IPS-15b (cell line): ENCODE measurements at regions not wholly inside any gene's neighbourhood (a gene's known extent, or its start where the extent isn't known, plus 50 kb on each side); places are given as distances from the start of the nearest gene placed in this dataset.
"Not testable (repeated sequence)": the region's sequence is repeated elsewhere in the genome, so short reads cannot be mapped to it uniquely, and the experiment has no call there.

Source experiments
- H3K27me3 ChIP-seq: one replicate; pipeline ENCODE4 v1.6.1; 2013; ENCODE audit warnings: low read length; ENCODE audit not compliant: control insufficient read depth, insufficient read depth
- H3K36me3 ChIP-seq: one replicate; pipeline ENCODE4 v1.6.1; 2013; ENCODE audit warnings: low read length; ENCODE audit not compliant: control insufficient read depth, insufficient read depth
- H3K4me1 ChIP-seq: one replicate; pipeline ENCODE4 v1.6.1; 2013; ENCODE audit warnings: mild to moderate bottlenecking, low read length; ENCODE audit not compliant: control insufficient read depth, insufficient read depth
- H3K4me3 ChIP-seq: one replicate; pipeline ENCODE4 v1.5.1; 2013; ENCODE audit warnings: low read depth, low read length
- H3K9ac ChIP-seq: one replicate; pipeline ENCODE4 v1.6.1; 2013; ENCODE audit warnings: low read depth, mild to moderate bottlenecking, low read length
- H3K9me3 ChIP-seq: one replicate; pipeline ENCODE4 v1.6.1; 2013; ENCODE audit warnings: mild to moderate bottlenecking, low read length; ENCODE audit not compliant: control insufficient read depth, insufficient read depth

DNA sequence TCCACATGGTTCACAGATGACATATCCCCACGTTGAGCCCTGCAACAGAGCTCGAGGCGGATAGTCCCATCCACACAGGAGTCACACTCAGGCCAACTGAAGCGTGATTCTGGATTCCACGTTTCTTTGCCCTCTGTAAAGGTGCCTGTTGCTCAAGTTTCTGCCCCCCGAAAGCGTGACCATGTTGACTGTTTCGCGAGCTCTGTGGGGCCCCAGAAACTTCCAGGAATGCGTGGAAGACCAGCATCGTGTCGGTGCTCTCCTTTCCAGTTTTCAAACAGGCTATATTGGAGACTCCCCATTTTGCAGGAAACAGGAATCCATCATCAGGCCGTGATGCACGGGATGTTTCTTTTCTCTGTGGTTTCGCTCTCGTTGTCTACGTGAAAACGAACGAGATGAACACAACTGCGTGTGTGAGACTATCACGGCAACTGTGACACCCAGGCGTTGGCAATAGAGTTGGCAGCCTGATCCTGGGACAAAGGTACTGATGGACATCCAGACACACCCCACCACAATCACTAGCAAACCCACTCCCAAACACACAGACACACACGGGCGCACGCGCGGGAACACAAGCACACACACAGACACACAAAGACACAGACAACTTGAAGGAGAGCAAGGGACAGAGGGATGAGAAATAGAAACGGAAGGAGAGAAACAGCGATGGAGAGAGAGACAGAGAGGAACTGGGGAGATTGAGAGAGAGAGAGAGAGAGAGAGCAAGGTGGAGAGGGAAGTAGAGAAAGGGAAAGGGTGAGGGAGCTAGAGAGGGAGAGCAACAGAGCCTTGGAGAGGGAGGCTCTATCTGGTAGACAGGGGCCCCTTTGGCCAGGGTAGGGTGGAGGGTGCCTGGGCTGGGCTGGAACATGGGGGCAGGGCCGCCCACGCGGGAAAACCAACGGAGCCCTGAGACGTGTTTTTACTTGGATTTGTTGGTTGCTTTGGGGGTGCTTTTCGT is 1609.3 kb downstream of the SPATA31A7 start:
- peaks cover 51% of the 10 kb centered on the region for H3K27me3 ChIP-seq
- H3K9me3 ChIP-seq, H3K36me3 ChIP-seq, H3K9ac ChIP-seq, H3K4me1 ChIP-seq: not testable (repeated sequence)
- peak overlapping the region; percentile 59 for H3K4me3 ChIP-seq

DNA sequence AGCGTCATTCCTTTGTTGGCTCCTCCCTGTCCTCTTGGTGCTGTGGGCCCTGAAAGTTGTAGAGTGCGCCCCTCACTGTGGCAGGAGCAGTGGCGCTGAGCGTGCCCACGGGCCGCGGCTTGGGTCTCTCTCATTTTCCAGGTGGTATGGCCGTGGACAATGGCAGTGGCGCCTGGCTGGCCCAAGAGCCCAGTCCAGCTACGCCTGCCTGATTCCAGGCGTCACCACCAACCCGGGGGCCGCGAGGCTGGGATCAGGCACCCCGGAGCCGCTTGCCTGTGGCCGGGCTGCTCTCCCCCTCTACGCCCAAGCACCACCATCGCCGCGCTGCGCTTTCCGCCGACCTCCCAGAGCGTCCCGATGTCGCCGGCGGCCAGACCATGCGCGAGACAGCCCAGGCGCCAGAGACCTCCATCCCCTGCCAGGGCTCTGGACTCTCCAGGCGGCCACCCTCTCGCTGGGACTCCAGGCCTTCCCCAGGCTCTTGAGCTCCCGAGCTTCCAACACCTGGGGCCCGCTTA is 1610.1 kb downstream of the SPATA31A7 start:
- H3K4me3 ChIP-seq, result peak overlapping the region; percentile 59
- not testable (repeated sequence) for H3K9me3 ChIP-seq, H3K4me1 ChIP-seq, H3K9ac ChIP-seq, H3K36me3 ChIP-seq
- peaks cover 58% of the 10 kb centered on the region for H3K27me3 ChIP-seq

DNA sequence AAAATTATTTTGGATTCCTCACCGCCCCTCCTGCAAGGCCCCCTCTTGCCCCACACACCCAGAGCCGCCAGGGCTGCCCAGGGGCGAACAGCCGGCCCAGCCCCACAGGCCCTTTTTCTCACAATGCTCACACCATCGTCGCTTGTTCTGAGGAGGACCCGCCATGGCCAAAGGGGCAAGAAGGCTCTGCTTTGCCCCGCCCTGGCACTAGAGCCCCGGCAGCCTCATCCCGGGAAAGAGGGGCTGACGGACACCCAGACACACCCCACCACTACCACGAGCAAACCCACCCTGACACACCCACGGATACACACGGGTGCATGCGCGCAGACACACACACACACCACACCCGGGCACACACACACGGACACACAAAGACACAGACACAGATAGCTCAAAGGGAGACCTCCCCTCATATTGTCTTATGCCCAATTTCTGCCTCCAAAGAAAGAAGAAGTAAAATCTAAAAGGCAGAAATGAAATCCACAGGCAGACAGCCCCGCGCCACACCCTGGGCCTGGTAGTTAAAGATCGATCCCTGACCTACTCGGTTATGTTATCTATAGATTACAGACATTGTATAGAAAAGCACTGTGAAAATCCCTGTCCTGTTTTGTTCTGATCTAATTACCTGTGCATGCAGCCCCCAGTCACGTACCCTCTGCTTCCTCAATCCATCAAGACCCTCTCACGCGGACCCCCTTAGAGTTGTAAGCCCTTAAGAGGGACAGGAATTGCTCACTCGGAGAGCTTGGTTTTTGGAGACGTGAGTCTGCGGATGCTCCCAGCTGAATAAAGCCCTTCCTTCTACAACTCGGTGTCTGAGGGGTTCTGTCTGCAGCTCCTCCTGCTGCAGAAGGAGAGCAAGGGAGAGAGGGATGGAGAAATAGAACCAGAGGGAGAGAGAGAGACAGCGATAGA is 1610.9 kb downstream of the SPATA31A7 start:
- not testable (repeated sequence) for H3K36me3 ChIP-seq, H3K9me3 ChIP-seq, H3K9ac ChIP-seq, H3K4me1 ChIP-seq
- Histone ChIP-seq H3K27me3 (peaks cover 66% of the 10 kb centered on the region), H3K4me3 (peak overlapping the region; percentile 59)

DNA sequence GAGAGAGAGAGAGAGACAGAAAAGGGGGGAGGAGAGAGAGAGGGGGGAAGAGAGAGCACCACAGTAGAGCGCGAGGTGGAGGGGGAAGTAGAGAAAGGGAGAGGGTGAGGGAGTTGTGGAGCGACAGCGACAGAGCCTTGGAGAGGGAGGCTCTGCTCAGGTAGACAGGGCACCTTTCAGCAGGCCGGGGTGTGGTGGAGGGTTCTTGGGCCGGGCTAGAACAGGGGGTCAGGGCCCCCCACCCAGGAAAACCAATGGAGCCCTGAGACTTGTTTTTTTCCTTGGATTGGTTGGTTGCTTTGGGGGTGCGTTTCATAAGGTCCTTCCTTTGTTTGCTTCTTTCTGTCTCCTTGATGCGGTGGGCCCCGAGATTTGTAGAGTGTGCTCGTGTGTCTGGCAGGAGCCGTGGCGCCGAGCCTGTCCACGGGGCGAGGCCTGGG is 1611.6 kb downstream of the SPATA31A7 start:
- not testable (repeated sequence) for H3K9ac ChIP-seq, H3K4me1 ChIP-seq, H3K9me3 ChIP-seq, H3K36me3 ChIP-seq
- peak overlapping the region; percentile 59 for H3K4me3 ChIP-seq
- H3K27me3 ChIP-seq, result peaks cover 73% of the 10 kb centered on the region

DNA sequence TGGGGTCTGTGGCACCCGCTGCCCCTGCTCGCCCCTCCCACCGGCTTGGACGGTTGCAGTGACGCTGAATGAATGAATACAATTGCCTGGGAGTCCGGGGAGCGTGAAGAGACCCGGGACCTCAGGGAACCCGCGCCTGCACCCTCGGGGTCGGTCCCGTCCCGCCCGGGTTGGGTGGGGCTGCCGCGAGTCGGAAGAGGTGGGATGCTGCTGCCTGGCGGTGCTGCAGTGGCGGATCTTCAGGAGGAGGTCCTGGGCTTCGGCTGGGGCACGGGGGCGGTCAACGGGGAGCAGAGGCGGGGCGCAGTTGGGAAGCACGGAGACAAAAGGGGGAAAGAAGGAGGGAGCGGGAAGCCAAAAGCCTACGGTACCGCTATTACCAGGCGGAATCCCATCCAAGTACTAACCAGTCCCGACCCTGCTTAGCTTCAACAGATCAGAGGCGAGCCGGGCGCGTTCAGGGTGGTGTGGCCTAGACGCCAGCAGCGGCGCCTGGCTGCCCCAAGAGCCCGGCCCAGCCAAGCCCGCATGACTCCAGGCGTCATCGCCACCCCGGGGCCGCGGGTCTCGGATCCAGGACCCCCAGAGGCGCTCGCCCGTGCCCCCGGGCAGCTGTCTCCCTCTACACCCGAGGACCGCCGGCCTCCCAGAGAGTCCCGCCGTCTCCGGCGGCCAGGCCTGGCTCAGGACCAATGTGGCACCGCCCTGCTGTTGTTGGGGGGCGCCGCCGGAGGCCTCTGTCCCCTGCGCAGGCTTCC is 1612.3 kb downstream of the SPATA31A7 start:
- H3K9me3 ChIP-seq, H3K9ac ChIP-seq, H3K36me3 ChIP-seq, H3K4me1 ChIP-seq: not testable (repeated sequence)
- peak overlapping the region; percentile 59 for H3K4me3 ChIP-seq
- H3K27me3 ChIP-seq, result peaks cover 73% of the 10 kb centered on the region

DNA sequence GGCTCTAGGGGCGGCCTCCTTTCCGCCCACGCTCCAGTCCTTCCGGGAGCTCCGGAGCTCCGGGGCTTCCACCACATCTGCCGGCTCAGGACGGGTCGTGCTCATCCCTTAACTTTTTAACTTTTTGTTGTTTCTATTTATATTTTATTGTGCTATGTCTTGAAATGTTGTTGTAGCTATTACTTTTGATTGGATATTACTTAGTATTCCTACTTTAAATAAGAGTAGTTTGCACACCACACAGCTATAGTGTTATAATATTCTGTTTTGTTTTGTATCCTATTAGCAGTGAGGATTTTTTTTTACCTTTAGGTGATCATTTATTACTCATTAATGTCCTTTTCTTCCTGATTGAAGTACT is 1612.9 kb downstream of the SPATA31A7 start:
- H3K27me3 ChIP-seq, result peaks cover 76% of the 10 kb centered on the region
- not testable (repeated sequence) for H3K9ac ChIP-seq, H3K36me3 ChIP-seq, H3K9me3 ChIP-seq, H3K4me1 ChIP-seq
- H3K4me3 ChIP-seq, result peak overlapping the region; percentile 26

DNA sequence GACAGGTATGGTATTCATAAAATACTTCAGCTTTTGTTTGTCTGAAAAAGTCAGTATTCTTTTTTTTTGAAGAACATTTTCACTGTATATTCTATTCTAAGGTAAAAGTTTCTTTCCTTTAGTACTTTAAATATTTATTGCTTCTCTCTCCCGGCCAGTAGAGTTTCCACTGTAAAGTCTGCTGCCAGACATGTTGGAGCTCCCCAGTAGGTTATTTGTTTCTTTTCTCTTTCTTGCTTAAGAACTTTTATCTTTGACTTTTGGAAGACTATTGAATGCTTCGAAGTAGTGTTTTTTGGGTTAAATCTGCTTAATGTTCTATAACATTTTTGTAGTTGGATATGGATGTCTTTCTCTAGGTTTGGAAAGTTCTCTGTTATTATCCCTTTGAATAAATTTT is 1613.3 kb downstream of the SPATA31A7 start:
- H3K9me3 ChIP-seq, H3K4me1 ChIP-seq, H3K36me3 ChIP-seq, H3K9ac ChIP-seq: not testable (repeated sequence)
- Histone ChIP-seq H3K4me3 (peak overlapping the region; percentile 11), H3K27me3 (peaks cover 80% of the 10 kb centered on the region)

DNA sequence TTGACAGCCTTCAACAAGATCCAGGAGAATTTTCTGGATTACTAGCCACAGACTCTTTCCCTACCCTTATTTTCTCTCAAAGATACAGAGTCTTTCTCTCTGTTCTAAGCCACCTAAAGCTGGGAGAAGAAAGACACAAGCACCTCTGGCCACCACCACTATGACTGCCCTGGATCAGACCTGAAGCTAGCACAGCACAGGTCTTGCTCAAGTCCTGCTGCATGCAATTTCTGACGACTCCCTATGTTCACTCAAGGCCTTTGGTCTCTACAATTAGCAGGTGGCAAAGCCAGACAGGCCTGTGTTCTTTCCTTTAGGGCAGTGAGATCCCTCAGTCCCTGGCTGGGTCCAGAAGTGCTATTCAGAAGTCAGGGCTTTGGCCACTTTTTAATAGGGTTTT is 1614.5 kb downstream of the SPATA31A7 start:
- not testable (repeated sequence) for H3K4me3 ChIP-seq, H3K36me3 ChIP-seq, H3K4me1 ChIP-seq, H3K9ac ChIP-seq, H3K9me3 ChIP-seq
- peaks cover 83% of the 10 kb centered on the region for H3K27me3 ChIP-seq

DNA sequence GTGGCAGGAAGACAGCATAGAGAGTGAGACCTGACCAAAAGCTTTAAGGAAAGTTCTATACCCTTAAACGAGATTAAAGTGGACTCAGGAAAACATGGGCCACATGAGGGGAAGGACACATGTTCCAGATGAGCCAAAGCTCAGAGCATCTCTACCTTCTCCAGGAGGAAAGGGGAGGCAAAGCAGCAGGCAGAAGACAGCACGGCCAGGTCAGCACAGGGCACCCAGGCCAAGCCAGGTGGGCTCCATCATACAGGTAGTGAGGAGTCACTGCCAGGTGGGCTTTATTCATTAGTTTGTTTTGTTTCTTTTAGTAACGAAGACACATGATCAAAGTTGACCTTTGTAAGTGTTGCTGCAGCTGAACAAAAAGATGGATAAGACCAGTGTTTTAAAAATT is 1617.6 kb downstream of the SPATA31A7 start:
- not testable (repeated sequence) for H3K4me1 ChIP-seq, H3K9ac ChIP-seq, H3K36me3 ChIP-seq, H3K9me3 ChIP-seq, H3K4me3 ChIP-seq
- peaks cover 67% of the 10 kb centered on the region for H3K27me3 ChIP-seq

DNA sequence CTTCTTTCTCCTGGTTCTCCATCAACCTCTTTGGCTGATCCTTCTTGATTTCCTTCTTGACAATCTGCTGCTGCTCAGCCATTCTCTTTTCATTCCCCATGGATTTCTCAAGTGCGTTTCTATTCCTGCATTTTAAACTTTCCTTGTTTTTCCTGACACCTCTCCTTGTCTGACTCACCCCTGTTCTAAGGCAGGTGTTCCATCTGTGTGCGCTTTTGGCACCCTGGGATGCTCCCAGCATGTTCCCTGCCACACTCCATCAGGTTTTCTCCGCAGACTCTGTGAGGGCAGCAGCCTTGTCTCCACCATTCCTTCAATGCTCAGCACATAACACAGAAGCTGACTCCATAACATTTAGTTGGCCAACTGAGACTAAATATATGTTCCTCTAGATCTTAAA is 1618.2 kb downstream of the SPATA31A7 start:
- H3K4me3 ChIP-seq, H3K9me3 ChIP-seq, H3K9ac ChIP-seq, H3K4me1 ChIP-seq, H3K36me3 ChIP-seq: not testable (repeated sequence)
- peaks cover 66% of the 10 kb centered on the region for H3K27me3 ChIP-seq

DNA sequence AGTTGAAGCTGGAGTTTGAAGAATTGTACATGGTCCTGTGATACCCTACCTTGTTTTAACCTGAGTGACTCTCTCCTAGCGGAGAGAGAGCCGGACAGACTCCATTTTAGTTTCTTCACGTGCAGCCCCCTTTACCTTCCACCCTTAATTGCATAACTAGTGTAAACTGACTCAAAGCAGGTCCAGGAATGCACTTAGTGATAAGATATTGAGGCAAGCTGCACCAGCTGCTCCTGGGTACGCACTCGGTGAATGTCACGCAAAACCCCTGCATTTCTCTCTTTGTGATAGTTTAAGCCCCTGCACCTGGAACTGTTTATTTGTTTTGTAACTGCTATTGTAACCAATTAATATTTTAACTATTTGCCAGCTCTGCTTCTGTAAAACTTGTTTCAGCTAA is 1620.5 kb downstream of the SPATA31A7 start:
- H3K4me3 ChIP-seq, H3K36me3 ChIP-seq, H3K9ac ChIP-seq, H3K4me1 ChIP-seq, H3K9me3 ChIP-seq: not testable (repeated sequence)
- H3K27me3 ChIP-seq, result peaks cover 61% of the 10 kb centered on the region
